ENCODE measurements at regions not wholly inside any gene's neighbourhood (a gene's known extent, or its start where the extent isn't known, plus 50 kb on each side); places are given as distances from the start of the nearest gene placed in this dataset.

DNA sequence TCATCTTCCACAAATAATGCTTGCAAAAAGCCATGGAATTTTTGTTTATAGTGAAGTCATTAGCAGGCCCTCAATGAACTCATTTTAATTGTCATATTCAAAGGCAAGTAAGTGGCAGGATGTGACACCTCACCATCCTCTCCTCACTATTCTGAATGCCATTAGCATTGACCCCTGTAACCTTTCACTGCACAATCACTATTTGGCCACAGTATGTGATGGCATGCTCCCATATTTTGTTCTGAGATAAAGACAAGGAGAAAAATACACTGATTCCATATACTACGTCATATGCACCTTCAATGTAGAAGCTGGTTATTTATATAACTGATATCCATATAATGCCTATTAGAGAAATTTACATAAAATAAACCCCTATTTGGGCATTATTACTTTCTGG is 1443.2 kb downstream of the SUCLG1 start:
- DNase-seq (ENCODE audit: extremely low read depth, low read depth): no peak
- TF ChIP-seq CTCF (IDR thresholded peaks at IDR 0.05; ENCODE audit: low read depth, low read length, missing control alignments): no peak
- no peak overlapping the region for H3K4me3 ChIP-seq (replicated peaks; ENCODE audit: low read depth, low read length)

GRCh38 chr2:83015035-83015715 is 1443.9 kb downstream of the SUCLG1 start:
- no peak overlapping the region for H3K4me3 ChIP-seq (replicated peaks; ENCODE audit: low read depth, low read length)
- TF ChIP-seq CTCF (IDR thresholded peaks at IDR 0.05; ENCODE audit: low read depth, low read length, missing control alignments): no peak
- DNase-seq (ENCODE audit: extremely low read depth, low read depth): no peak

DNA sequence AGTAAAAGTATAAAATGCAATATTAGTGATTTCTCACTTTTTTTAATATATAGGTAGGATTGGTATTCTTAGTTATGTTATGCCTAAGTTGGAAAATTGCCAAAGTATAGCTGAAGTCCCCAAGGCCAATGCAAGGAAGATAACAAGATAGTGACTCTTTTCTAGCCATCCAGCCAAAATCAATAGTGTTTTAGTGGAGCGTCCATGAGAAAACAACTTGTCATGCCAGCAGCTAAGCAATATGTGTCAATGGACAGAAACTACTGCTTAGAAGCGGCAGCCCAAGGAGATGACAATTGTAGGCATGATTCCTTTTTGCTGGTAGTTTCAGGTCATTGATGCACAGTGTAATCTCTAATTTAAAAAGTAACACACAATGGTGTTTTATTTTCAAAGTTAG is 1444.6 kb downstream of the SUCLG1 start:
- no peak for TF ChIP-seq CTCF (IDR thresholded peaks at IDR 0.05; ENCODE audit: low read depth, low read length, missing control alignments)
- DNase-seq (ENCODE audit: extremely low read depth, low read depth): no peak

DNA sequence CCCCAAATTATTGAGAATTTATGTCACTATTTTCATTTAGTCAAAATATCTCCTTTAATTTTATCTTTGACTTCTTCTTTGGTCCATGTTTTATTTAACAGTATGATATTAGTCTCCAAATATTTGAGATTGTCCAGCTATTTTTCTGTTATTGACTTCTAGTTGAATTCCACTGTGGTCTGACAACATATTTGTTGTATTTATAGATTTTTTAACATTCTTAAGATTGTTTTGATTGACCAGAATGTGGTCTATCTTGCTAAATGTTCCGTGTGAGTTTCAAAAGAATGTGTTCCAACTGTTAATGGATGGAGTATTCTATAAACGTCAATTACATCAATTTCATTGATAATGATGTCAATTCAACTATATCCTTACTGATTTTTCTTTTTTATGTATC is 1452.1 kb downstream of the SUCLG1 start:
- no peak overlapping the region for H3K4me3 ChIP-seq (replicated peaks; ENCODE audit: low read depth, low read length)
- DNase-seq (ENCODE audit: extremely low read depth, low read depth): no peak
- TF ChIP-seq CTCF (IDR thresholded peaks at IDR 0.05; ENCODE audit: low read depth, low read length, missing control alignments): no peak

More for the DNA sequence above, 1444.6 kb downstream of the SUCLG1 start:
- H3K4me3 ChIP-seq (replicated peaks; ENCODE audit: low read depth, low read length): no peak overlapping the region

- no peak for TF ChIP-seq CTCF (IDR thresholded peaks at IDR 0.05; ENCODE audit: low read depth, low read length, missing control alignments)
- no peak overlapping the region for H3K4me3 ChIP-seq (replicated peaks; ENCODE audit: low read depth, low read length)
- no peak for DNase-seq (ENCODE audit: extremely low read depth, low read depth)
Measured at GRCh38 chr2:83003555-83003954, 1455.5 kb downstream of the SUCLG1 start.

GRCh38 chr2:83002706-83003105 is 1456.4 kb downstream of the SUCLG1 start:
- DNase-seq (ENCODE audit: extremely low read depth, low read depth): no peak
- H3K4me3 ChIP-seq (replicated peaks; ENCODE audit: low read depth, low read length): no peak overlapping the region
- no peak for TF ChIP-seq CTCF (IDR thresholded peaks at IDR 0.05; ENCODE audit: low read depth, low read length, missing control alignments)

DNA sequence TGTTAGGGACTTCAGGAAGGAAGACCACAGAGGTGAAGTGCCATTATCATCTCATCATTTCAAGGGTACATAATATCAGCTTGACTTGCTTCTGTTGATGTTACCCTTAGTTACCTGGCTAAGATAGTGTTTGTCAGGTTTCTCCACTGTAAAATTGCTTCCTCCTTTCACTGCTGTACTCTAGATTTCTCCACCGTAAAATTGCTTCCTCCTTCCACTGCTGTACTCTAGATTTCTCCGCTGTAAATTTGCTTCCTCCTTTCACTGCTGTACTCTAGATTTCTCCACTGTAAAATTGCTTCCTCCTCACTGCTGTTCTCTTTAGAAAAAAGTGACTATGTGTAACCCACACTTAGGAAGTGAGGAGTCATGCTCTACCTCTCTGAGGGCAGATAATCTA is 1460.3 kb downstream of the SUCLG1 start:
- TF ChIP-seq CTCF (IDR thresholded peaks at IDR 0.05; ENCODE audit: low read depth, low read length, missing control alignments): no peak
- no peak for DNase-seq (ENCODE audit: extremely low read depth, low read depth)
- H3K4me3 ChIP-seq (replicated peaks; ENCODE audit: low read depth, low read length): no peak overlapping the region
